ENCODE measurements at regions not wholly inside any gene's neighbourhood (a gene's known extent, or its start where the extent isn't known, plus 50 kb on each side); places are given as distances from the start of the nearest gene placed in this dataset.

DNA sequence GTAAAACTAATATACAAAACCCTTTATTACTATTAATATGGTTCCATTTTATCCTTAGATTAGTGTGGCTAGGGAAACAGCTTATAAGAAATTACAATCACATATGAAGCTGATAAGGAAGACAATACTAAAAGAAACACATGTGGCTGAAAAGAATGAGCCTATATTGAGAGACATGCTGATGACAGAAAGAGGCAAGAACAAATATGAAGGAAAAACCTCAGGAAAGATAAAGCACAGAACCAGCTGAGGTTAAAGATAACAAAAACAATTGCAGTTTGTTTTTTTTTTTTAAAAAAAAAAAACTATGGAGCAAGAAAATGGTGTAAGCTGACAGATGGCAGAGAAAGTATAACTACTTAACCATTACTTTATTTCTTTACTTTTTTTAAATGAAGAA, 69.2 kb upstream of the OSBPL8 start:
- no peak for TF ChIP-seq POLR2A (IDR thresholded peaks at IDR 0.05; ENCODE audit: control extremely low read depth in 1 of 2, low read depth in 2 of 2, low read length in 2 of 2)
- TF ChIP-seq, protein P1, sequence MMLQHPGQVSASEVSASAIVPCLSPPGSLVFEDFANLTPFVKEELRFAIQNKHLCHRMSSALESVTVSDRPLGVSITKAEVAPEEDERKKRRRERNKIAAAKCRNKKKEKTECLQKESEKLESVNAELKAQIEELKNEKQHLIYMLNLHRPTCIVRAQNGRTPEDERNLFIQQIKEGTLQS (IDR thresholded peaks at IDR 0.05; ENCODE audit: insufficient read depth, low read depth, low read length): no peak
- no peak for TF ChIP-seq JUN (IDR thresholded peaks at IDR 0.05; ENCODE audit: low read depth, low read length)
- TF ChIP-seq SP1 (IDR thresholded peaks at IDR 0.05; ENCODE audit: low read depth, low read length): no peak
- TF ChIP-seq CHD2 (IDR thresholded peaks at IDR 0.05; ENCODE audit: low read length): no peak
- TF ChIP-seq ASH2L (IDR thresholded peaks at IDR 0.05; ENCODE audit: low read length): no peak
- TF ChIP-seq RXRA (IDR thresholded peaks at IDR 0.05; ENCODE audit: insufficient read depth, low read depth, low read length): no peak

Measured in H1 (cell line).